ENCODE measurements at regions not wholly inside any gene's neighbourhood (a gene's known extent, or its start where the extent isn't known, plus 50 kb on each side); places are given as distances from the start of the nearest gene placed in this dataset.

GRCh38 chr11:23836981-23837380 lies 659.9 kb upstream of the LUZP2 start:
- TF ChIP-seq CTCF (IDR thresholded peaks at IDR 0.05) (no peak), POLR2A (IDR thresholded peaks at IDR 0.05) (no peak)
